Tibial nerve (tissue), 3 donors: ENCODE measurements at regions not wholly inside any gene's neighbourhood (a gene's known extent, or its start where the extent isn't known, plus 50 kb on each side); places are given as distances from the start of the nearest gene placed in this dataset.

Experiments used
- CTCF ChIP-seq, 5 experiments: fragments of 200-600 bp in 3 of 5; fragments of 450-650 bp in 2 of 5; sonication (generic) in 3 of 5; IDR thresholded peaks; one replicate each; pipeline ENCODE4 v1.5.1; 2016 to 2019; ENCODE audit warnings: antibody characterized with exemption in 5 of 5, mild to moderate bottlenecking in 3 of 5, moderate library complexity in 2 of 5
- POLR2A ChIP-seq, 2 donors: fragments of 450-650 bp; IDR thresholded peaks; one replicate each; pipeline ENCODE4 v1.6.1; 2017; ENCODE audit warnings: antibody characterized with exemption in 2 of 2, mild to moderate bottlenecking in 2 of 2, moderate library complexity in 2 of 2

GRCh38 chr4:38357546-38357945 lies 306.5 kb upstream of the KLF3 start:
- no peak for TF ChIP-seq CTCF (IDR thresholded peaks at IDR 0.05)
- no peak for TF ChIP-seq POLR2A (IDR thresholded peaks at IDR 0.05)
